ENCODE measurements at regions not wholly inside any gene's neighbourhood (a gene's known extent, or its start where the extent isn't known, plus 50 kb on each side); places are given as distances from the start of the nearest gene placed in this dataset.

DNA sequence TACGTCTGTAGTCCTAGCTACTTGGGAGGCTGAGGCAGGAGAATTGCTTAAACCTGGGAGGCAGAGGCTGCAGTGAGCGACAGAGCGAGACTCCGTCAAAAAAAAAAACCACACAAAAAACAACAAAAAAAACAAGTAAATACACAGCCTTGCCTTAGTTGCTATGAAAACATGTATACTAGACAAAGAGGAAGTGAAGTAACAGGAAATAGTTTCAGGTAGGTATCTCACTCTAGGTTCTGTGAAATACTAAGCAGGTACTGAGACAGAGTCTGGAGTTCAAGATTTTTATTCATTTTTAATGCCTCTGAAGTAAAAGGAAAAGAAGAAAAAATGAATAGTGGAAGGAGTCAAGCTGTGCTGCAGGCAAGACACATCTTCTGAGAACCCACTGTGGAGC, 687.9 kb upstream of the RGMB start:
- DNase-seq, result no peak

- no peak for DNase-seq
These were observed 678.4 kb upstream of the RGMB start for GRCh38 chr5:98095072-98095471.

GRCh38 chr5:98096155-98096554, 677.3 kb upstream of the RGMB start:
- DNase-seq, result no peak

DNA sequence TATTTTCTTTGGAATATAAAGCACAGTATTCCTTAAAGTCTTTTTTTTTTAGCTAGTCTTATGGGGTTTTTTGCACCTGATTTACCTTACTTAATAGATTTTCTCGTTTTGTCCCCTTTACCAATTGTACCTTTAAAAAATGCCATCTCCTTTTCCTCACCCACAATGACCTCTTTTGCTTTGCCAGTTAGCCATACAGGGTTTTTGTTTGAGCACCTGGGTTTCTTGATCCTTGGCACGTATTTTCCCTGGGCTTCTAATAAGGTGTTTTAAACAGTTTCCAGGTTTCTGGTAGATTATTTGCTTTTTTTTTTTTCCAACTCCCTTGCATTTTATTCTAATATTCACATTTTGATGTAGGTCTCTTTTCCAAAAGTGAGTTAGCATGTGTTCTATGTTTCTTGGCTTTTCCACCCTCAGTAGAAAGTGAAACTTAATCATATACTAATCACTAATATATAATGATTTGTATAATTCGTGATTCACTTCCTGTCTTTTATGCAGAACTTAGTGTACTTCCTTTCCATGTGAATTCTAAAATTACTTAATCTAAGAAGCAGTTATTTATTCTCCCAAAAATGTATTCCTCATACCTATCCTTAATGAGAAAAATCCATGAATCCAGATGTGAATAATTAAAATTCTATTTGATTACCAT, 673.9 kb upstream of the RGMB start:
- no peak for DNase-seq

GRCh38 chr5:98101131-98101530, 672.3 kb upstream of the RGMB start:
- no peak for DNase-seq

- DNase-seq, result no peak
These were observed 670.5 kb upstream of the RGMB start for GRCh38 chr5:98102936-98103335.

- DNase-seq, result no peak
These were observed 669.7 kb upstream of the RGMB start for GRCh38 chr5:98103807-98104206.

- no peak for DNase-seq
These were observed 668.8 kb upstream of the RGMB start for GRCh38 chr5:98104454-98105188.

DNA sequence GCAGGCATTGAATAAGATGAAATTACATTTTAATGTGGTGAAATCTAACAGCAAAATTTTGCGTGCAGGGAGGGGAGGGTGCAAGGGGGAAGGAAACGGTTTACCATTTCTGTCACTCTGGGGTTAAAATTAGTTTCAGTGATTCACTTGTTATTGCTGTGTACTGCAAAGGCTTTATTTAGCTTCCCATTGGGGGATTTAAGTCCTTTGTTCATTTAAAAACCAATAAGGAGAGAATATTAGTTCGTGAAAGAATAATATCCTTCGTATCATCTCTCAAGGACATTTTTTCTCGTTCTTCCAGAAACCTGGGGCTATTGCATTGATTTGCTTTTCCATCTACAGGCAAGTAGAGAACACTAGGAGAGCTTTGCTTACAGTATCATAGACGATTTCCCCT, 667.8 kb upstream of the RGMB start:
- DNase-seq, result no peak

GRCh38 chr5:98106116-98107031, 667.1 kb upstream of the RGMB start:
- DNase-seq, result no peak

GRCh38 chr5:98108497-98108896, 665.0 kb upstream of the RGMB start:
- no peak for DNase-seq

GRCh38 chr5:98109561-98110006, 663.9 kb upstream of the RGMB start:
- DNase-seq, result no peak

DNA sequence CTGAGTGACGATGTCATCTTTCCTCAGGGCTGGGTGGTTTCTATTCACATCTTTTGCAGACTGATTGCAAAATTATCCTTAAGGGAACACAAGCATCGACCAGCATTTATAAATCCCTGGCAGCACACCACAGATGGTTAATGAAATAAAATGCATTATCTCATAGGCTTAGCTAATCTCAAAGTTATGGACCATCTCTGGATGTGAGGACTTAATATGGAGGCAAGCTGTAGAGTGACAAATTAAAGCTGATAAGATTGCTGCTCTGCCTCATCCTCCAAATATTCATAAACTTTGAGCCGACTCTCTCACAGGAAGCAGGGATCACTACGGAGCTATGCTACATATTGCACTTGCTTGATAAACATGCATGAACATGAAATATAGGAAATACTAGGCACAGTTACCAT, 663.2 kb upstream of the RGMB start:
- DNase-seq, result no peak

- no peak for DNase-seq
These were observed 662.7 kb upstream of the RGMB start for GRCh38 chr5:98110791-98111190.

GRCh38 chr5:98111686-98112085, 661.8 kb upstream of the RGMB start:
- DNase-seq, result no peak

- DNase-seq, result no peak
These were observed 652.2 kb upstream of the RGMB start for GRCh38 chr5:98121036-98121936.

DNA sequence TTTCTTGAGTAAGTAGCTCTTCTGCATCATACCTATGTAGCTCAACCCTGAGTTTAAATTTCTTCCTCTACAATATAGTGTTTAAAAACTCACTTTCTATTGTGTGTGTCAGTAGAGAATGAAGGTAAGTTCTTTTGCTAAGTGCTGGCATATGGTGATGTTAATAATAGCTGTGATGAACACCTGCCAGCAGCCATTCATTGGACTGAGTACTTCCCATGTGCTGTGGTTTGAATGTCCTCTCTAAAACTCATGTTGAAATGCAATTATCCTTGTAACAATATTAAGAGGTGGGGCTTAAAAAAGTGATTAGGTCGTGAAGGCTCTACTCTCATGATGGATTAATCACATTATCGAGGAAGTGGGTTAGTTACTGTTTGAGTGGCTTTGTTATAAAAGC, 645.2 kb upstream of the RGMB start:
- no peak for DNase-seq

- DNase-seq, result no peak
These were observed 644.6 kb upstream of the RGMB start for GRCh38 chr5:98128846-98129245.

- no peak for DNase-seq
These were observed 643.0 kb upstream of the RGMB start for GRCh38 chr5:98130261-98131035.

GRCh38 chr5:98144116-98144515, 629.3 kb upstream of the RGMB start:
- DNase-seq, result no peak

GRCh38 chr5:98144710-98145109, 628.8 kb upstream of the RGMB start:
- DNase-seq, result no peak

GRCh38 chr5:98157368-98157767, 616.1 kb upstream of the RGMB start:
- no peak for DNase-seq
